IMR-90 (cell line): ENCODE measurements at regions not wholly inside any gene's neighbourhood (a gene's known extent, or its start where the extent isn't known, plus 50 kb on each side); places are given as distances from the start of the nearest gene placed in this dataset.

Experiments
- ATAC-seq: fragments of 200-7000 bp; cut with Tn5 transposase; 2 replicates; pipeline ENCODE4 v1.9.1; 2020; ENCODE audit warnings: low read depth, mild to moderate bottlenecking, moderate library complexity
- BruUV-seq: library from RNA; stranded (reverse); fragments of 400-500 nt; replicated peaks from 2 replicates; lab custom pipeline; 2021; lab: Mats Ljungman, UMichigan
- CTCF ChIA-PET: fragments of 300-600 bp; formaldehyde crosslinking; extraction: SDS; loops from one replicate; lab custom pipeline; 2021; ENCODE audit warnings: antibody characterized with exemption; lab: Yijun Ruan, JAX
- POLR2A ChIA-PET: fragments of 300-600 bp; sonication (Branson Sonifier 250); formaldehyde crosslinking; loops from one replicate; lab custom pipeline; 2022; ENCODE audit warnings: antibody characterized with exemption; ENCODE audit not compliant: unreplicated experiment; lab: Charles Lee
- DNase-seq: peaks from one replicate; pipeline ENCODE4 v3.0.0; 2013
- H2AFZ ChIP-seq: replicated peaks from 2 replicates; pipeline ENCODE3; 2013; ENCODE audit warnings: low read length, mild to moderate bottlenecking; ENCODE audit not compliant: poor library complexity
- H2AK5ac ChIP-seq: 2 replicates; pipeline ENCODE4 v1.6.1; 2013; ENCODE audit warnings: low read depth, low read length, inconsistent platforms
- H2AK9ac ChIP-seq: replicated peaks from 2 replicates; pipeline ENCODE3; 2013; ENCODE audit warnings: mild to moderate bottlenecking, low read depth, low read length, moderate library complexity; ENCODE audit not compliant: poor library complexity
- H2BK120ac ChIP-seq: 2 replicates; pipeline ENCODE4 v1.6.1; 2013; ENCODE audit warnings: low read depth, low read length, inconsistent platforms
- H2BK15ac ChIP-seq: 3 replicates; pipeline ENCODE4 v1.6.1; 2013; ENCODE audit warnings: low read depth, low read length, inconsistent platforms
- H2BK20ac ChIP-seq: 2 replicates; pipeline ENCODE4 v1.6.1; 2013; ENCODE audit warnings: low read depth, mild to moderate bottlenecking, inconsistent platforms, low read length, moderate library complexity
- H2BK5ac ChIP-seq: 2 replicates; pipeline ENCODE4 v1.6.1; 2013; ENCODE audit warnings: mild to moderate bottlenecking, low read depth, low read length, inconsistent platforms; ENCODE audit not compliant: poor library complexity, severe bottlenecking
- H3K14ac ChIP-seq: replicated peaks from 2 replicates; pipeline ENCODE4 v1.6.1; 2013; ENCODE audit warnings: low read depth, low read length, inconsistent platforms
- H3K18ac ChIP-seq: 2 replicates; pipeline ENCODE4 v1.6.1; 2013; ENCODE audit warnings: low read depth, low read length, control low read depth
- H3K23ac ChIP-seq: 2 replicates; pipeline ENCODE4 v1.6.1; 2013; ENCODE audit warnings: low read depth, low read length, inconsistent platforms
- H3K27ac ChIP-seq: 2 replicates; pipeline ENCODE4 v1.5.1; 2013; ENCODE audit warnings: mild to moderate bottlenecking, control low read depth, low read length; ENCODE audit not compliant: insufficient read depth
- H3K27me3 ChIP-seq: 2 replicates; pipeline ENCODE4 v1.6.1; 2013; ENCODE audit warnings: low read length; ENCODE audit not compliant: control insufficient read depth, insufficient read depth
- H3K36me3 ChIP-seq: 2 replicates; pipeline ENCODE4 v1.6.1; 2013; ENCODE audit warnings: low read length, mixed read lengths; ENCODE audit not compliant: control insufficient read depth, insufficient read depth
- H3K4ac ChIP-seq: 2 replicates; pipeline ENCODE4 v1.6.1; 2013; ENCODE audit warnings: low read depth, low read length, inconsistent platforms
- H3K4me1 ChIP-seq: 2 replicates; pipeline ENCODE4 v1.6.1; 2013; ENCODE audit warnings: low read length, mixed read lengths; ENCODE audit not compliant: control insufficient read depth, insufficient read depth
- H3K4me2 ChIP-seq: 2 replicates; pipeline ENCODE4 v1.6.1; 2013; ENCODE audit warnings: low read depth, mild to moderate bottlenecking, control low read depth, low read length, moderate library complexity
- H3K4me3 ChIP-seq: 2 replicates; pipeline ENCODE4 v1.5.1; 2013; ENCODE audit warnings: low read depth, mild to moderate bottlenecking, control low read depth, low read length, moderate library complexity; ENCODE audit not compliant: insufficient read depth
- H3K56ac ChIP-seq: 2 replicates; pipeline ENCODE4 v1.6.1; 2013; ENCODE audit warnings: low read length, inconsistent platforms; ENCODE audit not compliant: insufficient read depth; ENCODE audit errors: extremely low read depth
- H3K79me1 ChIP-seq, 2 experiments: 2 replicates each; pipeline ENCODE4 v1.6.1; 2013; ENCODE audit warnings: low read length in 2 of 2, inconsistent platforms in 1 of 2, low read depth in 1 of 2
- H3K9ac ChIP-seq: 2 replicates; pipeline ENCODE4 v1.6.1; 2013; ENCODE audit warnings: low read depth, low read length, control low read depth
- H3K9me1 ChIP-seq: 2 replicates; pipeline ENCODE4 v1.6.1; 2013; ENCODE audit warnings: low read length, inconsistent platforms; ENCODE audit not compliant: insufficient read depth
- H3K9me3 ChIP-seq: 2 replicates; pipeline ENCODE4 v1.6.1; 2013; ENCODE audit warnings: low read length; ENCODE audit not compliant: control insufficient read depth, insufficient read depth
- H4K20me1 ChIP-seq: 2 replicates; pipeline ENCODE4 v1.6.1; 2013; ENCODE audit warnings: low read length, inconsistent platforms; ENCODE audit not compliant: insufficient read depth
- H4K5ac ChIP-seq: 2 replicates; pipeline ENCODE4 v1.6.1; 2013; ENCODE audit warnings: mild to moderate bottlenecking, low read depth, low read length, control low read depth
- H4K8ac ChIP-seq, 2 experiments: 2 replicates each; pipeline ENCODE4 v1.6.1; 2013; ENCODE audit warnings: low read depth in 2 of 2, low read length in 2 of 2, control low read depth in 1 of 2, inconsistent platforms in 1 of 2
- H4K91ac ChIP-seq: 2 replicates; pipeline ENCODE4 v1.6.1; 2013; ENCODE audit warnings: low read depth, low read length, inconsistent platforms; ENCODE audit not compliant: insufficient read depth
- BHLHE40 ChIP-seq: fragments of 150-350 bp; IDR thresholded peaks from 2 replicates; pipeline ENCODE4 v1.6.1; 2016; ENCODE audit warnings: mild to moderate bottlenecking, low read depth, low read length
- CEBPB ChIP-seq: IDR thresholded peaks from 2 replicates; pipeline ENCODE4 v1.6.1; 2012; ENCODE audit warnings: low read depth, low read length, improper control_type of control experiment
- CHD1 ChIP-seq: IDR thresholded peaks from 2 replicates; pipeline ENCODE4 v1.6.1; 2012; ENCODE audit warnings: low read depth, low read length, improper control_type of control experiment
- FOS ChIP-seq: fragments of 150-350 bp; IDR thresholded peaks from 2 replicates; pipeline ENCODE4 v1.6.1; 2016; ENCODE audit warnings: low read depth, low read length
- MAFK ChIP-seq: IDR thresholded peaks from 2 replicates; pipeline ENCODE4 v1.6.1; 2012; ENCODE audit warnings: low read depth, low read length, improper control_type of control experiment
- MAZ ChIP-seq: IDR thresholded peaks from 2 replicates; pipeline ENCODE4 v1.6.1; 2012; ENCODE audit warnings: low read depth, mild to moderate bottlenecking, low read length, improper control_type of control experiment, moderate library complexity, borderline replicate concordance
- MXI1 ChIP-seq: IDR thresholded peaks from 2 replicates; pipeline ENCODE4 v1.6.1; 2012; ENCODE audit warnings: low read depth, mild to moderate bottlenecking, low read length, moderate library complexity, borderline replicate concordance
- NFE2L2 ChIP-seq: fragments of 150-350 bp; IDR thresholded peaks from 2 replicates; pipeline ENCODE4 v1.6.1; 2016; ENCODE audit warnings: low read depth, mild to moderate bottlenecking, low read length
- POLR2A ChIP-seq: IDR thresholded peaks from 2 replicates; pipeline ENCODE4 v1.6.1; 2012; ENCODE audit warnings: mild to moderate bottlenecking, low read depth, low read length
- RAD21 ChIP-seq: IDR thresholded peaks from 2 replicates; pipeline ENCODE4 v1.6.1; 2012; ENCODE audit warnings: low read length, improper control_type of control experiment
- RCOR1 ChIP-seq: IDR thresholded peaks from 2 replicates; pipeline ENCODE4 v1.6.1; 2012; ENCODE audit warnings: mild to moderate bottlenecking, low read length, improper control_type of control experiment; ENCODE audit not compliant: insufficient replicate concordance
- RFX5 ChIP-seq: IDR thresholded peaks from 2 replicates; pipeline ENCODE4 v1.8.0; 2012; ENCODE audit warnings: low read depth, mild to moderate bottlenecking, low read length, moderate library complexity
- SMC3 ChIP-seq: fragments of 150-350 bp; IDR thresholded peaks from 2 replicates; pipeline ENCODE4 v1.6.1; 2016; ENCODE audit warnings: low read depth, mild to moderate bottlenecking, antibody characterized with exemption, low read length, moderate library complexity
- WGBS, 2 experiments: methylation state at CpG; one replicate each; pipeline versions ENCODE4 v1.1.5 to v1.1.7; 2013; ENCODE audit warnings: missing lambda C conversion rate in 2 of 2; ENCODE audit not compliant: insufficient read length in 1 of 2; ENCODE audit errors: extremely low coverage in 2 of 2; 5-methylcytosine and 5-hydroxymethylcytosine counted together
- dilution Hi-C: fragments of 300-500 bp; cut with HindIII; formaldehyde crosslinking; loops from one replicate; pipeline ENCODE4 v1.14.3; 2018; ENCODE audit warnings: low sequenced_read_pairs; ENCODE audit not compliant: unreplicated experiment
- in situ Hi-C: fragments of 300-500 bp; cut with MboI; formaldehyde crosslinking; loops from 3 replicates; pipeline ENCODE4 v1.14.3; 2019; ENCODE audit warnings: low sequenced_read_pairs, inconsistent platforms, mixed read lengths
- intact Hi-C: fragments of 100-400 bp; cut with micrococcal nuclease; formaldehyde crosslinking; loops from 2 replicates; pipeline ENCODE4 v1.10.0; 2022
- TF ChIP-seq, protein P1 (sequence below): fragments of 150-350 bp; IDR thresholded peaks from 2 replicates; pipeline ENCODE4 v1.6.1; 2016; ENCODE audit warnings: low read depth, mild to moderate bottlenecking, low read length, moderate library complexity, borderline replicate concordance
- TF ChIP-seq, protein P2 (sequence below): conservative IDR thresholded peaks from 2 replicates; pipeline ENCODE4 v1.5.1; 2012; ENCODE audit warnings: mild to moderate bottlenecking, low read depth, low read length, improper control_type of control experiment
- TF ChIP-seq, protein P3 (sequence below): fragments of 150-350 bp; IDR thresholded peaks from 2 replicates; pipeline ENCODE4 v1.6.1; 2017; ENCODE audit warnings: mild to moderate bottlenecking, antibody characterized with exemption, low read length, low read depth

DNA sequence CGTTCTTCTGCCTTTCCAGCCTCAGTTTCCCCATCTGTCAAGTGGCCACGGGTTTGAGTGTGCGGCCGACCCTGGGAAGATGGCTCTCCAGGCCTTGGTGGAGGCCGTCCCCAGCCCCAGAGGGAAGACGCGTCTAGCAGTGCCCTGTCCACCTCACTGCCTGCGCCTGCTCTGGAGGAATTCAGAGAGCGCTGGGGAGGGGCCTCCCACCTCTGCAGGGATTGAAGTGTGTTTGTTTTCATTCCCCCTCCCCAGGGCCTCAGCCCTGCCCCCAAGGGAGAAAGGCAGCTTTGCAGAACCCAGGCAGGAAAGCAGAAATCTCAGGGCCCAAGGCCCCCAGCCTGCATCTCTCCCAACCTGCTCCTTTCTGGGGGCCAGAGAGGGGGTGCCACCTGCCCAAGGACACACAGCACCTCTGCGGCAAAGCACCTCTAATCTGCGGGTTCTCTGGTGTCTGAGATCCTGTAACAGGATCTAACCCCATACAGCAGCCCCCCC lies 91.0 kb downstream of the MICALL2 start:
- H4K91ac ChIP-seq, result no peak overlapping the region
- no peak overlapping the region for H2AFZ ChIP-seq
- H3K9me1 ChIP-seq, result no peaks in the 10 kb centered on the region
- no peaks in the 10 kb centered on the region; the same call in 1 of the 2 replicates for H4K20me1 ChIP-seq
- H2AK9ac ChIP-seq, result no peak overlapping the region
- CTCF ChIA-PET, result no interaction called here
- no peak overlapping the region for H2BK120ac ChIP-seq
- no peak overlapping the region for H3K27ac ChIP-seq
- H3K79me1 ChIP-seq, result no peaks in the 10 kb centered on the region
- H3K27me3 ChIP-seq, result peaks cover 83% of the 10 kb centered on the region
- H2BK5ac ChIP-seq, result no peak overlapping the region
- no peak overlapping the region for H3K4ac ChIP-seq
- BruUV-seq, result no TSS peak
- no peak overlapping the region for H3K4me2 ChIP-seq
- intact Hi-C loops, result no loop called here
- no peaks in the 10 kb centered on the region for H3K36me3 ChIP-seq
- 10% methylated on average over 3 of the region's 11 CpGs; no CpG with 5 or more reads in 1 of the 2 experiments for WGBS, 2 experiments
- no peak overlapping the region for H4K5ac ChIP-seq
- DNase-seq (no peak), ATAC-seq (no peak)
- H4K8ac ChIP-seq, result no peak overlapping the region
- TF ChIP-seq, protein P1, sequence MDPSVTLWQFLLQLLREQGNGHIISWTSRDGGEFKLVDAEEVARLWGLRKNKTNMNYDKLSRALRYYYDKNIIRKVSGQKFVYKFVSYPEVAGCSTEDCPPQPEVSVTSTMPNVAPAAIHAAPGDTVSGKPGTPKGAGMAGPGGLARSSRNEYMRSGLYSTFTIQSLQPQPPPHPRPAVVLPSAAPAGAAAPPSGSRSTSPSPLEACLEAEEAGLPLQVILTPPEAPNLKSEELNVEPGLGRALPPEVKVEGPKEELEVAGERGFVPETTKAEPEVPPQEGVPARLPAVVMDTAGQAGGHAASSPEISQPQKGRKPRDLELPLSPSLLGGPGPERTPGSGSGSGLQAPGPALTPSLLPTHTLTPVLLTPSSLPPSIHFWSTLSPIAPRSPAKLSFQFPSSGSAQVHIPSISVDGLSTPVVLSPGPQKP, result no peak
- TF ChIP-seq CHD1 (no peak), CEBPB (no peak), FOS (no peak), MAFK (no peak), MXI1 (no peak), RAD21 (no peak), NFE2L2 (no peak), RCOR1 (no peak), SMC3 (no peak), BHLHE40 (no peak), MAZ (no peak), POLR2A (no peak), RFX5 (no peak)
- TF ChIP-seq, protein P2, sequence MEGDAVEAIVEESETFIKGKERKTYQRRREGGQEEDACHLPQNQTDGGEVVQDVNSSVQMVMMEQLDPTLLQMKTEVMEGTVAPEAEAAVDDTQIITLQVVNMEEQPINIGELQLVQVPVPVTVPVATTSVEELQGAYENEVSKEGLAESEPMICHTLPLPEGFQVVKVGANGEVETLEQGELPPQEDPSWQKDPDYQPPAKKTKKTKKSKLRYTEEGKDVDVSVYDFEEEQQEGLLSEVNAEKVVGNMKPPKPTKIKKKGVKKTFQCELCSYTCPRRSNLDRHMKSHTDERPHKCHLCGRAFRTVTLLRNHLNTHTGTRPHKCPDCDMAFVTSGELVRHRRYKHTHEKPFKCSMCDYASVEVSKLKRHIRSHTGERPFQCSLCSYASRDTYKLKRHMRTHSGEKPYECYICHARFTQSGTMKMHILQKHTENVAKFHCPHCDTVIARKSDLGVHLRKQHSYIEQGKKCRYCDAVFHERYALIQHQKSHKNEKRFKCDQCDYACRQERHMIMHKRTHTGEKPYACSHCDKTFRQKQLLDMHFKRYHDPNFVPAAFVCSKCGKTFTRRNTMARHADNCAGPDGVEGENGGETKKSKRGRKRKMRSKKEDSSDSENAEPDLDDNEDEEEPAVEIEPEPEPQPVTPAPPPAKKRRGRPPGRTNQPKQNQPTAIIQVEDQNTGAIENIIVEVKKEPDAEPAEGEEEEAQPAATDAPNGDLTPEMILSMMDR, result no peak
- TF ChIP-seq, protein P3, sequence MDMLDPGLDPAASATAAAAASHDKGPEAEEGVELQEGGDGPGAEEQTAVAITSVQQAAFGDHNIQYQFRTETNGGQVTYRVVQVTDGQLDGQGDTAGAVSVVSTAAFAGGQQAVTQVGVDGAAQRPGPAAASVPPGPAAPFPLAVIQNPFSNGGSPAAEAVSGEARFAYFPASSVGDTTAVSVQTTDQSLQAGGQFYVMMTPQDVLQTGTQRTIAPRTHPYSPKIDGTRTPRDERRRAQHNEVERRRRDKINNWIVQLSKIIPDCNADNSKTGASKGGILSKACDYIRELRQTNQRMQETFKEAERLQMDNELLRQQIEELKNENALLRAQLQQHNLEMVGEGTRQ, result no peak
- no peaks in the 10 kb centered on the region for H3K4me1 ChIP-seq
- no peak overlapping the region for H2BK15ac ChIP-seq
- no peak overlapping the region for H3K56ac ChIP-seq
- H3K14ac ChIP-seq, result no peak overlapping the region
- H2BK20ac ChIP-seq, result no peak overlapping the region
- in situ Hi-C loops, result no loop called here
- dilution Hi-C loops, result no loop called here
- POLR2A ChIA-PET, result no interaction called here
- H2AK5ac ChIP-seq, result no peak overlapping the region
- no peak overlapping the region for H3K18ac ChIP-seq
- no peak overlapping the region for H3K9ac ChIP-seq
- H3K23ac ChIP-seq, result no peak overlapping the region
- H3K9me3 ChIP-seq, result peaks cover 12% of the 10 kb centered on the region
- H3K4me3 ChIP-seq, result no peak overlapping the region
